Stimulated activated CD4-positive, alpha-beta T cell treated with anti-CD3 and anti-CD28 coated beads, TNF-alpha, amount 100 ng/mL, for 24 hours (primary cell): ENCODE measurements at regions not wholly inside any gene's neighbourhood (a gene's known extent, or its start where the extent isn't known, plus 50 kb on each side); places are given as distances from the start of the nearest gene placed in this dataset.
"Not testable (repeated sequence)": the region's sequence is repeated elsewhere in the genome, so short reads cannot be mapped to it uniquely, and the experiment has no call there.

Experiments
- DNase-seq, 3 experiments: peaks; one replicate each; pipeline ENCODE4 v3.0.0-alpha.2; 2020; ENCODE audit warnings: low read depth in 3 of 3

GRCh38 chr16:7964744-7965143, 625.6 kb downstream of the TMEM114 start:
- no peak for DNase-seq

- no peak for DNase-seq
Measured at GRCh38 chr16:7964167-7964566, 626.1 kb downstream of the TMEM114 start.

GRCh38 chr16:7962091-7962879, 628.0 kb downstream of the TMEM114 start:
- DNase-seq = no peak

GRCh38 chr16:7957151-7957550, 624.5 kb downstream of the RBFOX1 start:
- no peak for DNase-seq

- DNase-seq = no peak
Measured at GRCh38 chr16:7953360-7953759, 620.7 kb downstream of the RBFOX1 start.

GRCh38 chr16:7946142-7946541, 613.5 kb downstream of the RBFOX1 start:
- DNase-seq = no peak

GRCh38 chr16:7938175-7938574, 605.5 kb downstream of the RBFOX1 start:
- no peak for DNase-seq

GRCh38 chr16:7921345-7921744, 588.7 kb downstream of the RBFOX1 start:
- DNase-seq = no peak

GRCh38 chr16:7919782-7920181, 587.1 kb downstream of the RBFOX1 start:
- no peak for DNase-seq

- DNase-seq = no peak
Measured at GRCh38 chr16:7914748-7915147, 582.1 kb downstream of the RBFOX1 start.

GRCh38 chr16:7912132-7912531, 579.5 kb downstream of the RBFOX1 start:
- no peak for DNase-seq

GRCh38 chr16:7910116-7910515, 577.5 kb downstream of the RBFOX1 start:
- no peak for DNase-seq

GRCh38 chr16:7888411-7888810, 555.8 kb downstream of the RBFOX1 start:
- DNase-seq = no peak

GRCh38 chr16:7887316-7887715, 554.7 kb downstream of the RBFOX1 start:
- no peak for DNase-seq

GRCh38 chr16:7871979-7872378, 539.3 kb downstream of the RBFOX1 start:
- DNase-seq = no peak

- DNase-seq = no peak
Measured at GRCh38 chr16:7871371-7871770, 538.7 kb downstream of the RBFOX1 start.

- no peak for DNase-seq
Measured at GRCh38 chr16:7867831-7868230, 535.2 kb downstream of the RBFOX1 start.

GRCh38 chr16:7866144-7866543, 533.5 kb downstream of the RBFOX1 start:
- no peak for DNase-seq

- not testable (repeated sequence) for DNase-seq
Measured at GRCh38 chr16:7865393-7865792, 532.7 kb downstream of the RBFOX1 start.

GRCh38 chr16:7861891-7862582, 529.4 kb downstream of the RBFOX1 start:
- DNase-seq = no peak

GRCh38 chr16:7853197-7853596, 520.6 kb downstream of the RBFOX1 start:
- DNase-seq = no peak

GRCh38 chr16:7849841-7850240, 517.2 kb downstream of the RBFOX1 start:
- DNase-seq = no peak

- DNase-seq = no peak
Measured at GRCh38 chr16:7843261-7843660, 510.6 kb downstream of the RBFOX1 start.
